ENCODE measurements at regions not wholly inside any gene's neighbourhood (a gene's known extent, or its start where the extent isn't known, plus 50 kb on each side); places are given as distances from the start of the nearest gene placed in this dataset.

- TF ChIP-seq, protein P1, sequence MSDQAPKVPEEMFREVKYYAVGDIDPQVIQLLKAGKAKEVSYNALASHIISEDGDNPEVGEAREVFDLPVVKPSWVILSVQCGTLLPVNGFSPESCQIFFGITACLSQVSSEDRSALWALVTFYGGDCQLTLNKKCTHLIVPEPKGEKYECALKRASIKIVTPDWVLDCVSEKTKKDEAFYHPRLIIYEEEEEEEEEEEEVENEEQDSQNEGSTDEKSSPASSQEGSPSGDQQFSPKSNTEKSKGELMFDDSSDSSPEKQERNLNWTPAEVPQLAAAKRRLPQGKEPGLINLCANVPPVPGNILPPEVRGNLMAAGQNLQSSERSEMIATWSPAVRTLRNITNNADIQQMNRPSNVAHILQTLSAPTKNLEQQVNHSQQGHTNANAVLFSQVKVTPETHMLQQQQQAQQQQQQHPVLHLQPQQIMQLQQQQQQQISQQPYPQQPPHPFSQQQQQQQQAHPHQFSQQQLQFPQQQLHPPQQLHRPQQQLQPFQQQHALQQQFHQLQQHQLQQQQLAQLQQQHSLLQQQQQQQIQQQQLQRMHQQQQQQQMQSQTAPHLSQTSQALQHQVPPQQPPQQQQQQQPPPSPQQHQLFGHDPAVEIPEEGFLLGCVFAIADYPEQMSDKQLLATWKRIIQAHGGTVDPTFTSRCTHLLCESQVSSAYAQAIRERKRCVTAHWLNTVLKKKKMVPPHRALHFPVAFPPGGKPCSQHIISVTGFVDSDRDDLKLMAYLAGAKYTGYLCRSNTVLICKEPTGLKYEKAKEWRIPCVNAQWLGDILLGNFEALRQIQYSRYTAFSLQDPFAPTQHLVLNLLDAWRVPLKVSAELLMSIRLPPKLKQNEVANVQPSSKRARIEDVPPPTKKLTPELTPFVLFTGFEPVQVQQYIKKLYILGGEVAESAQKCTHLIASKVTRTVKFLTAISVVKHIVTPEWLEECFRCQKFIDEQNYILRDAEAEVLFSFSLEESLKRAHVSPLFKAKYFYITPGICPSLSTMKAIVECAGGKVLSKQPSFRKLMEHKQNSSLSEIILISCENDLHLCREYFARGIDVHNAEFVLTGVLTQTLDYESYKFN (CRISPR knock-in tag; conservative IDR thresholded peaks at IDR 0.05) = no peak; the same call in 1 of the 2 replicates
- TF ChIP-seq FOXC1 (CRISPR knock-in tag; IDR thresholded peaks at IDR 0.05; ENCODE audit: borderline replicate concordance) (no peak), PCBP1 (IDR thresholded peaks at IDR 0.05; ENCODE audit: borderline replicate concordance, low read depth, low read length) (no peak), ZNF777 (CRISPR knock-in tag; IDR thresholded peaks at IDR 0.05) (no peak), ZBTB3 (CRISPR knock-in tag; IDR thresholded peaks at IDR 0.05; ENCODE audit: borderline replicate concordance, low read depth) (no peak), PAF1 (CRISPR knock-in tag; IDR thresholded peaks at IDR 0.05) (no peak), MAFK (conservative IDR thresholded peaks at IDR 0.05 in 1 of 2, IDR thresholded peaks at IDR 0.05 in 1 of 2; ENCODE audit: low read length in 2 of 2) (no peak), ZMYM4 (CRISPR knock-in tag; IDR thresholded peaks at IDR 0.05) (peak; percentile 77), ELF4 (CRISPR knock-in tag; IDR thresholded peaks at IDR 0.05; ENCODE audit: borderline replicate concordance) (no peak), STAT5B (CRISPR knock-in tag; IDR thresholded peaks at IDR 0.05) (no peak), ZNF354B (CRISPR knock-in tag; IDR thresholded peaks at IDR 0.05) (no peak), EED (CRISPR knock-in tag; IDR thresholded peaks at IDR 0.05) (no peak), THYN1 (CRISPR knock-in tag; IDR thresholded peaks at IDR 0.05; ENCODE audit: borderline replicate concordance, low read depth) (no peak), ZBTB7B (CRISPR knock-in tag; IDR thresholded peaks at IDR 0.05) (no peak), TSC22D2 (CRISPR knock-in tag; IDR thresholded peaks at IDR 0.05; ENCODE audit: borderline replicate concordance) (no peak), ZNF703 (CRISPR knock-in tag; IDR thresholded peaks at IDR 0.05; ENCODE audit: borderline replicate concordance) (no peak), SCMH1 (CRISPR knock-in tag; IDR thresholded peaks at IDR 0.05; ENCODE audit: borderline replicate concordance) (no peak)
- TF ChIP-seq, protein P2, sequence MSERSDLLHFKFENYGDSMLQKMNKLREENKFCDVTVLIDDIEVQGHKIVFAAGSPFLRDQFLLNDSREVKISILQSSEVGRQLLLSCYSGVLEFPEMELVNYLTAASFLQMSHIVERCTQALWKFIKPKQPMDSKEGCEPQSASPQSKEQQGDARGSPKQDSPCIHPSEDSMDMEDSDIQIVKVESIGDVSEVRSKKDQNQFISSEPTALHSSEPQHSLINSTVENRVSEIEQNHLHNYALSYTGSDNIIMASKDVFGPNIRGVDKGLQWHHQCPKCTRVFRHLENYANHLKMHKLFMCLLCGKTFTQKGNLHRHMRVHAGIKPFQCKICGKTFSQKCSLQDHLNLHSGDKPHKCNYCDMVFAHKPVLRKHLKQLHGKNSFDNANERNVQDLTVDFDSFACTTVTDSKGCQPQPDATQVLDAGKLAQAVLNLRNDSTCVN (CRISPR knock-in tag; IDR thresholded peaks at IDR 0.05; ENCODE audit: borderline replicate concordance) = no peak
- TF ChIP-seq, protein P3, sequence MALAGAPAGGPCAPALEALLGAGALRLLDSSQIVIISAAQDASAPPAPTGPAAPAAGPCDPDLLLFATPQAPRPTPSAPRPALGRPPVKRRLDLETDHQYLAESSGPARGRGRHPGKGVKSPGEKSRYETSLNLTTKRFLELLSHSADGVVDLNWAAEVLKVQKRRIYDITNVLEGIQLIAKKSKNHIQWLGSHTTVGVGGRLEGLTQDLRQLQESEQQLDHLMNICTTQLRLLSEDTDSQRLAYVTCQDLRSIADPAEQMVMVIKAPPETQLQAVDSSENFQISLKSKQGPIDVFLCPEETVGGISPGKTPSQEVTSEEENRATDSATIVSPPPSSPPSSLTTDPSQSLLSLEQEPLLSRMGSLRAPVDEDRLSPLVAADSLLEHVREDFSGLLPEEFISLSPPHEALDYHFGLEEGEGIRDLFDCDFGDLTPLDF (CRISPR knock-in tag; IDR thresholded peaks at IDR 0.05) = peak; percentile 60; the same call in 1 of the 2 replicates
These were observed 94.7 kb downstream of the PPIAL4G start (continued) for GRCh38 chr1:148388260-148389026.
